ENCODE measurements at regions not wholly inside any gene's neighbourhood (a gene's known extent, or its start where the extent isn't known, plus 50 kb on each side); places are given as distances from the start of the nearest gene placed in this dataset.

DNA sequence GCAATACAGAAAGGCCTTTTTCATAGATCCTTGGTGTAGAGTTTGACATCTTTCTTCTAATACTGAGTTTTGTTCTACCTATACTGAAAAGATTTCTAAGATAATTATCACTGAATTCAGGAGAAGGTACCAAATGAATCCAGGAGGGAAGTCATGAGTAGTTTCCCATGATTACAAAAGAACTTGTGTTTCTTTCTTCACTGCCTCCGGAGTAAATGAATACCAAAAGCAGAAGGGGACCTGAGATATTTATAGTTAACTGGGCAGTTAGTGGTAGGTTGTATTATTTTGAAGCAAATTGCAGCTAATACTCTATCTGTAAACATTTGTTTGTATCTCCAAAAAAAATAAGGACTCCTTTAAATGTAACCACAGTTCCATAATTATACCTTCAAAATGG, 175.4 kb downstream of the SUCNR1 start:
- TF ChIP-seq, protein P1, sequence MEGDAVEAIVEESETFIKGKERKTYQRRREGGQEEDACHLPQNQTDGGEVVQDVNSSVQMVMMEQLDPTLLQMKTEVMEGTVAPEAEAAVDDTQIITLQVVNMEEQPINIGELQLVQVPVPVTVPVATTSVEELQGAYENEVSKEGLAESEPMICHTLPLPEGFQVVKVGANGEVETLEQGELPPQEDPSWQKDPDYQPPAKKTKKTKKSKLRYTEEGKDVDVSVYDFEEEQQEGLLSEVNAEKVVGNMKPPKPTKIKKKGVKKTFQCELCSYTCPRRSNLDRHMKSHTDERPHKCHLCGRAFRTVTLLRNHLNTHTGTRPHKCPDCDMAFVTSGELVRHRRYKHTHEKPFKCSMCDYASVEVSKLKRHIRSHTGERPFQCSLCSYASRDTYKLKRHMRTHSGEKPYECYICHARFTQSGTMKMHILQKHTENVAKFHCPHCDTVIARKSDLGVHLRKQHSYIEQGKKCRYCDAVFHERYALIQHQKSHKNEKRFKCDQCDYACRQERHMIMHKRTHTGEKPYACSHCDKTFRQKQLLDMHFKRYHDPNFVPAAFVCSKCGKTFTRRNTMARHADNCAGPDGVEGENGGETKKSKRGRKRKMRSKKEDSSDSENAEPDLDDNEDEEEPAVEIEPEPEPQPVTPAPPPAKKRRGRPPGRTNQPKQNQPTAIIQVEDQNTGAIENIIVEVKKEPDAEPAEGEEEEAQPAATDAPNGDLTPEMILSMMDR (IDR thresholded peaks at IDR 0.05; ENCODE audit: control extremely low read depth in 1 of 3, insufficient read depth in 1 of 3, low read depth in 1 of 3, low read length in 3 of 3) = no peak
- TF ChIP-seq EZH2 (IDR thresholded peaks at IDR 0.05; ENCODE audit: low read depth, low read length, severe bottlenecking) = no peak
- no peak for TF ChIP-seq KDM1A (IDR thresholded peaks at IDR 0.05; ENCODE audit: borderline replicate concordance, low read length)
- TF ChIP-seq CBX5 (IDR thresholded peaks at IDR 0.05; ENCODE audit: low read depth, low read length) = no peak
- TF ChIP-seq HDAC2 (IDR thresholded peaks at IDR 0.05; ENCODE audit: borderline replicate concordance in 1 of 2, low read depth in 2 of 2, low read length in 2 of 2) = no peak
- TF ChIP-seq, protein P2, sequence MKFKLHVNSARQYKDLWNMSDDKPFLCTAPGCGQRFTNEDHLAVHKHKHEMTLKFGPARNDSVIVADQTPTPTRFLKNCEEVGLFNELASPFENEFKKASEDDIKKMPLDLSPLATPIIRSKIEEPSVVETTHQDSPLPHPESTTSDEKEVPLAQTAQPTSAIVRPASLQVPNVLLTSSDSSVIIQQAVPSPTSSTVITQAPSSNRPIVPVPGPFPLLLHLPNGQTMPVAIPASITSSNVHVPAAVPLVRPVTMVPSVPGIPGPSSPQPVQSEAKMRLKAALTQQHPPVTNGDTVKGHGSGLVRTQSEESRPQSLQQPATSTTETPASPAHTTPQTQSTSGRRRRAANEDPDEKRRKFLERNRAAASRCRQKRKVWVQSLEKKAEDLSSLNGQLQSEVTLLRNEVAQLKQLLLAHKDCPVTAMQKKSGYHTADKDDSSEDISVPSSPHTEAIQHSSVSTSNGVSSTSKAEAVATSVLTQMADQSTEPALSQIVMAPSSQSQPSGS (IDR thresholded peaks at IDR 0.05; ENCODE audit: low read length) = no peak
- TF ChIP-seq SP1 (IDR thresholded peaks at IDR 0.05; ENCODE audit: low read depth, low read length) = no peak
- no peak for TF ChIP-seq ZNF274 (IDR thresholded peaks at IDR 0.05; ENCODE audit: borderline replicate concordance, extremely low read depth, low read length)
- TF ChIP-seq SIX5 (IDR thresholded peaks at IDR 0.05; ENCODE audit: low read depth, low read length) = no peak
- no peak for TF ChIP-seq RAD21 (IDR thresholded peaks at IDR 0.05 in 1 of 2, conservative IDR thresholded peaks at IDR 0.05 in 1 of 2; ENCODE audit: low read depth in 2 of 2, low read length in 2 of 2)
- no peak for TF ChIP-seq CHD1 (IDR thresholded peaks at IDR 0.05; ENCODE audit: low read depth, low read length)
- no peak for TF ChIP-seq RFX5 (IDR thresholded peaks at IDR 0.05; ENCODE audit: borderline replicate concordance, low read depth, low read length)
